HEK293T (cell line): ENCODE measurements at regions not wholly inside any gene's neighbourhood (a gene's known extent, or its start where the extent isn't known, plus 50 kb on each side); places are given as distances from the start of the nearest gene placed in this dataset.

Experiments used
- CTCF ChIA-PET: fragments of 350-600 bp; formaldehyde crosslinking; extraction: SDS; loops from one replicate; lab custom pipeline; 2021; ENCODE audit warnings: antibody characterized with exemption, inconsistent platforms; lab: Yijun Ruan, JAX
- POLR2A ChIA-PET: fragments of 350-600 bp; formaldehyde crosslinking; extraction: SDS; loops from one replicate; lab custom pipeline; 2020; ENCODE audit warnings: antibody characterized with exemption, inconsistent platforms; lab: Yijun Ruan, JAX
- DNase-seq: peaks from one replicate; pipeline ENCODE4 v3.0.0; 2012; ENCODE audit warnings: mixed read lengths; ENCODE audit errors: extremely low spot score
- ARNT ChIP-seq: fragments of 450-650 bp; IDR thresholded peaks from 2 replicates; pipeline ENCODE4 v1.6.1; 2017; ENCODE audit warnings: mild to moderate bottlenecking
- BHLHE40 ChIP-seq: fragments of 450-650 bp; IDR thresholded peaks from 2 replicates; pipeline ENCODE4 v1.6.1; 2016; ENCODE audit warnings: mild to moderate bottlenecking, moderate library complexity, borderline replicate concordance
- CTBP1 ChIP-seq: fragments of 450-650 bp; IDR thresholded peaks from 2 replicates; pipeline ENCODE4 v1.6.1; 2016; ENCODE audit warnings: borderline replicate concordance
- ELF4 ChIP-seq: fragments of 450-650 bp; IDR thresholded peaks from 2 replicates; pipeline ENCODE4 v1.6.1; 2017; ENCODE audit warnings: antibody characterized with exemption
- FOXA1 ChIP-seq: fragments of 450-650 bp; IDR thresholded peaks from 2 replicates; pipeline ENCODE4 v1.6.1; 2016; ENCODE audit warnings: mild to moderate bottlenecking
- FOXK2 ChIP-seq: fragments of 450-650 bp; IDR thresholded peaks from 2 replicates; pipeline ENCODE4 v1.6.1; 2016; ENCODE audit warnings: mild to moderate bottlenecking
- FOXM1 ChIP-seq: fragments of 450-650 bp; IDR thresholded peaks from 2 replicates; pipeline ENCODE4 v1.6.1; 2017; ENCODE audit warnings: mild to moderate bottlenecking, borderline replicate concordance
- HDGF ChIP-seq: fragments of 450-650 bp; IDR thresholded peaks from 2 replicates; pipeline ENCODE4 v1.6.1; 2017; ENCODE audit warnings: antibody characterized with exemption, borderline replicate concordance
- L3MBTL2 ChIP-seq: fragments of 450-650 bp; conservative IDR thresholded peaks from 2 replicates; pipeline ENCODE4 v1.6.1; 2016; ENCODE audit warnings: mild to moderate bottlenecking
- LEF1 ChIP-seq: fragments of 450-650 bp; IDR thresholded peaks from 2 replicates; pipeline ENCODE4 v1.6.1; 2017; ENCODE audit warnings: mild to moderate bottlenecking, borderline replicate concordance
- NFRKB ChIP-seq: fragments of 450-650 bp; IDR thresholded peaks from 2 replicates; pipeline ENCODE4 v1.6.1; 2016; ENCODE audit warnings: mild to moderate bottlenecking, moderate library complexity
- SP1 ChIP-seq: fragments of 450-650 bp; IDR thresholded peaks from 2 replicates; pipeline ENCODE4 v1.6.1; 2017
- SUZ12 ChIP-seq: fragments of 450-650 bp; IDR thresholded peaks from 2 replicates; pipeline ENCODE4 v1.6.1; 2016; ENCODE audit warnings: mild to moderate bottlenecking
- TARDBP ChIP-seq: fragments of 450-650 bp; IDR thresholded peaks from 2 replicates; pipeline ENCODE4 v1.6.1; 2016
- ZNF384 ChIP-seq: fragments of 450-650 bp; IDR thresholded peaks from 2 replicates; pipeline ENCODE4 v1.6.1; 2016
- TF ChIP-seq, protein P1 (sequence below): fragments of 450-650 bp; IDR thresholded peaks from 2 replicates; pipeline ENCODE4 v1.6.1; 2016

DNA sequence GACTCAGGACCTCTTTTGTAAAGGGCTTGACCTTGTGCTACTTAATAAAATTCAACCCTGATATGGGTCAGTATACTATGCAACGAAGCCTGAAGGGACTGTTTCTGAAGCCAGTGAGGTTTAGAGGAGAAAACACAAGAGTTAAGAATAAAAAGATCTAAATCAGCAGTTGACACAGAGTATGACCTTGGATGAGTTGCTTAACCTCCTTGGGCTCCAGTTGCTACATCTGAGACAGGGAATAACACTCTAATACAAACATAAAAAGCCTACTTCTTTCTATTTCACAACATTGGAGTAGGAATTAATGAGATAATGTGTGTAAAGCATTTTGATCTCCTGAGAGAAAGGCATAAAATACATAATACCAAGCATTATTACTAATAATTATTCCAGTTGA is 882.4 kb upstream of the ADGRL2 start:
- TF ChIP-seq ELF4, result no peak
- TF ChIP-seq ARNT, result no peak
- POLR2A ChIA-PET, result no interaction called here
- DNase-seq, result no peak
- CTCF ChIA-PET, result no interaction called here

DNA sequence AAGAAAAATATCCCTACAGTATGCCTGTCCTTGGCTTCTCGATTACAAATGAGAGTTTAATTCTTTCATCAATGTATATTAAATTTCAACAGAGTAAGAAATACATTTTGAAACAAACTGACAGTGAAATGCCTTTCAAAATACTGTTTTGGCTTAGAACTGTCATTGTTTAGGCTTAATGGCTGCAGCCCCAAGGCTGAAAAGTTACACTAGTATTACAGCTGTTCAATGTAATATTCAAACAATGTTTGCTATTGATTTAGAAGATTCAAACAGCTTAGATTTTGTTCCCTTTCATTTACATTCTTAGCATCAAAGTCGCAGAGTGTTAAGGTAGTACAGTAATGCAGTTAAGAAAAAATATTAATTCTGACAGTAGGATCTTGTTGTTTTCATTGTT is 882.9 kb upstream of the ADGRL2 start:
- ChIA-PET POLR2A (no interaction called here), CTCF (no interaction called here)
- no peak for DNase-seq
- TF ChIP-seq ZNF384 (no peak), SP1 (no peak), ARNT (no peak), HDGF (no peak), ELF4 (no peak), L3MBTL2 (no peak), FOXA1 (no peak), BHLHE40 (no peak), TARDBP (no peak), SUZ12 (no peak), CTBP1 (no peak), NFRKB (no peak), FOXK2 (no peak), LEF1 (no peak), FOXM1 (no peak)
- TF ChIP-seq, protein P1, sequence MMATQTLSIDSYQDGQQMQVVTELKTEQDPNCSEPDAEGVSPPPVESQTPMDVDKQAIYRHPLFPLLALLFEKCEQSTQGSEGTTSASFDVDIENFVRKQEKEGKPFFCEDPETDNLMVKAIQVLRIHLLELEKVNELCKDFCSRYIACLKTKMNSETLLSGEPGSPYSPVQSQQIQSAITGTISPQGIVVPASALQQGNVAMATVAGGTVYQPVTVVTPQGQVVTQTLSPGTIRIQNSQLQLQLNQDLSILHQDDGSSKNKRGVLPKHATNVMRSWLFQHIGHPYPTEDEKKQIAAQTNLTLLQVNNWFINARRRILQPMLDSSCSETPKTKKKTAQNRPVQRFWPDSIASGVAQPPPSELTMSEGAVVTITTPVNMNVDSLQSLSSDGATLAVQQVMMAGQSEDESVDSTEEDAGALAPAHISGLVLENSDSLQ, result no peak

DNA sequence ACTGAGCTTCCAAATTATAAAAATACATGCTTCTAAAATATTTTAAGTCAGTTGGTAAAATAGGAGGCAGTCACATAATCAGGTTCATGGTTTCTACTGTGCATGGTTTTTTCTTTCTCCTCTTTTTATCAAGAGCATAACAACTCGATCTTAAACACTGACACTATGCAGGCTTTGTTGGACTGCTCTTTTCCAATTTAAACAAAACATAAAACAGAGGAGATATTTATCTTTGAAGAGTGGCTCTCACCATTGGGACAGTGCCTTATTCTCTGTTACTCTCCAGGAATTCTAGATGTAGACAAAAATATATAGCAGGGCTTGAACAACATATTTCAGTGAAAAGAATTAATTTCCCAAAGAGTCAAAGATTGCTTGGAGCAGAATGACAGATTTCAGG is 883.5 kb upstream of the ADGRL2 start:
- POLR2A ChIA-PET, result no interaction called here
- CTCF ChIA-PET, result no interaction called here

DNA sequence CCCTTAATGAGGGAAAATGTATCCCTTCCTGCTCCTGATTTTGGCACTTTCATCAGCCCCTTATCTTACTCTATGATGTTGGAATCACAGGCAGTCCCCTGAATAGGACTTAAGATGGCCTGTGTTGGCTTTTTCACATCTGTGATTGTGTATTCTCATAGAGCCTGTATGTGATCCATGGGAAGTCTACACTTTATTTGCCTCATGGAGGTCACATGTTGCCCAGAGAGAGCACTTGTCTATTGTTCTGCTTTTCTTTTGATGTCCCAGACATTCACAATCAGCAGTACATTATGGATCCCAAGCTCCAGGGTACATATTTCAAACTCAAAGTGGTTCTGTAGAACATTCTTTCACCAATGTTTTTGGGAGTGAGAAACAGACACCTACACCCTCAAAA is 885.2 kb upstream of the ADGRL2 start:
- POLR2A ChIA-PET, result no interaction called here
- CTCF ChIA-PET, result no interaction called here
- TF ChIP-seq FOXM1 (no peak), ZNF384 (no peak), LEF1 (no peak), TARDBP (no peak), SP1 (no peak), CTBP1 (no peak), ARNT (no peak), HDGF (no peak), NFRKB (no peak), L3MBTL2 (no peak), ELF4 (no peak), BHLHE40 (no peak), FOXA1 (no peak), SUZ12 (no peak), FOXK2 (no peak)
- TF ChIP-seq, protein P1, result no peak
- DNase-seq, result no peak

More for the DNA sequence above, 883.5 kb upstream of the ADGRL2 start:
- TF ChIP-seq, protein P1, result no peak
- TF ChIP-seq TARDBP, result no peak
- TF ChIP-seq FOXK2, result no peak
- TF ChIP-seq BHLHE40, result no peak
- no peak for DNase-seq

DNA sequence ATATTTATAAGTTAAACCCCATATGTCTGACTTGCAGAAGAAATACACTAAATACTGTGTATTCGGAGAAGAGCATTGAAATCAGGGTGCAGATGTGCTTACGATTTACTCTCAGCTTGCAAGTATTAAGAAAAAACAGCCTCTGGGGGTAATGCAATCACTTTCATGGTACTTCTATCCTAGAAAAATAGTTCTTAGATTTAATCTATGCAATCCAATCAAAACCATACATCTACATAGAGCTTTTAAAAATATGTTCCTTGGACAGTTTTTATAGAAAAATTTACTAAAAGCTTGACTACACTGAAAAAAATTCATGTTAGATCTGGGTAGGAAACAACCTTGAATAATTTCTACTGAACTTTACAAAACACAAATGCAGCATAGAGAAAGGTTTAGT is 890.3 kb upstream of the ADGRL2 start:
- ChIA-PET POLR2A (no interaction called here), CTCF (no interaction called here)
- no peak for TF ChIP-seq FOXM1
- TF ChIP-seq TARDBP, result no peak
- no peak for TF ChIP-seq CTBP1
- TF ChIP-seq BHLHE40, result no peak
- TF ChIP-seq NFRKB, result no peak
- no peak for TF ChIP-seq ELF4
- TF ChIP-seq ZNF384, result no peak
- no peak for TF ChIP-seq SP1
- no peak for TF ChIP-seq LEF1
- TF ChIP-seq, protein P1, result no peak
- TF ChIP-seq SUZ12, result no peak
- TF ChIP-seq L3MBTL2, result no peak
- no peak for TF ChIP-seq ARNT
- TF ChIP-seq FOXA1, result no peak
- TF ChIP-seq FOXK2, result no peak
- TF ChIP-seq HDGF, result no peak

DNA sequence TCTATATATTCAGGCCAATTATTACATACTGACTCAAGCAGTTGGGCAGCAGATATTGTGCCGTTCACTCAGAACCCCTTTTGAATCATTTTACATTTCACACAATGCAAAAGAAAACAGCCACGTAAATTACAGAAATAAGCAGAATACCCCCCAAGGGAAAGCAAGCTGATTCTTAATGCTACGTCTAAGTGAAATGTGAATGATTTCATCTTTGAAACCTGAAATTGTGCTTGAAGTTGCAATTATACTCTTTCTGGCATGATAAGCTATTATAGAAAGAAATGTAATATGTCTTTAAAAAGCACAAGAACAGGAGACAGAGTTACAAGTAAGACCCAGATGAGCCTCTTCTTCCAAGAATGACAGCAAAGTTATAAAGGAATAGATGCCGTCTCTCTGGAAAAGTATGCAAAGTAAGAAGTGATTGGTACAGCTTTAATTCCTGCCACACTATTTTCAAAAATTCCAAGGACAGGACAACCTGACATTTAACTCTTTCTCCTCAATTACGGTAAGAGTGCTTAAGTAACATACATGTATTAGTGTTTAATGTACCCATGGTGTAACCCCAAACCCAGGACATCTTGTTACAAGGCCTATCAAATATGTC is 891.5 kb upstream of the ADGRL2 start:
- TF ChIP-seq LEF1, result no peak
- TF ChIP-seq FOXM1, result no peak
- no peak for TF ChIP-seq SUZ12
- TF ChIP-seq SP1, result no peak
- TF ChIP-seq ARNT, result no peak
- TF ChIP-seq, protein P1, result no peak
- no peak for TF ChIP-seq FOXK2
- TF ChIP-seq CTBP1, result no peak
- no peak for TF ChIP-seq FOXA1
- TF ChIP-seq BHLHE40, result no peak
- no peak for TF ChIP-seq TARDBP
- no peak for TF ChIP-seq L3MBTL2
- TF ChIP-seq HDGF, result no peak
- ChIA-PET POLR2A (no interaction called here), CTCF (no interaction called here)
- no peak for DNase-seq

More for the DNA sequence above, 890.3 kb upstream of the ADGRL2 start:
- DNase-seq, result no peak
